HepG2 (cell line): ENCODE measurements at regions not wholly inside any gene's neighbourhood (a gene's known extent, or its start where the extent isn't known, plus 50 kb on each side); places are given as distances from the start of the nearest gene placed in this dataset.

ENCODE experiments used
- ATAC-seq: fragments of 200-7000 bp; cut with Tn5 transposase; 3 replicates; pipeline ENCODE4 v1.9.1; 2020; ENCODE audit warnings: mild to moderate bottlenecking, moderate library complexity
- BruUV-seq: library from RNA; stranded (reverse); fragments of 400-500 nt; replicated peaks from 2 replicates; lab custom pipeline; 2021; lab: Mats Ljungman, UMichigan
- CTCF ChIA-PET: fragments of 300-600 bp; formaldehyde crosslinking; extraction: SDS; loops from one replicate; lab custom pipeline; 2021; ENCODE audit warnings: low total read pairs, inconsistent platforms, low intra/inter-chr PET ratio; lab: Yijun Ruan, JAX
- POLR2A ChIA-PET: fragments of 350-600 bp; sonication (Branson Sonifier 250); formaldehyde crosslinking; loops from one replicate; lab custom pipeline; 2020; ENCODE audit warnings: antibody characterized with exemption, inconsistent platforms; lab: Yijun Ruan, JAX
- DNase-seq: peaks from one replicate; pipeline ENCODE4 v3.0.0-alpha.2; 2015; ENCODE audit warnings: low spot score
- FAIRE-seq: peaks from 3 replicates; lab custom pipeline; 2011; peaks lifted over from hg19 to GRCh38; lab: Jason Lieb, UNC
- H2AFZ ChIP-seq: one replicate; pipeline ENCODE4 v1.6.1; 2011; ENCODE audit warnings: low read length, inconsistent platforms
- H3K27ac ChIP-seq: fragments of 300-600 bp; 3 replicates; pipeline ENCODE4 v1.8.0; 2011; ENCODE audit warnings: mixed run types, mild to moderate bottlenecking, mixed read lengths, low read length, inconsistent platforms; ENCODE audit not compliant: insufficient read depth; ENCODE audit errors: extremely low read length
- H3K27me3 ChIP-seq, 2 experiments: fragments of 200-600 bp in 1 of 2; 2 replicates in 1 of 2; 3 replicates in 1 of 2; pipeline versions ENCODE4 v1.6.0 to v1.8.0; 2011; ENCODE audit warnings: low read length in 2 of 2, mild to moderate bottlenecking in 2 of 2, moderate library complexity in 2 of 2, inconsistent platforms in 1 of 2; ENCODE audit not compliant: insufficient read depth in 2 of 2, control insufficient read depth in 1 of 2
- H3K36me3 ChIP-seq, 2 experiments: fragments of 200-600 bp in 1 of 2; replicated peaks in 1 of 2; 2 replicates in 1 of 2; 3 replicates in 1 of 2; pipeline versions ENCODE4 v1.5.1 to v1.8.0; 2011; ENCODE audit warnings: low read length in 2 of 2, inconsistent platforms in 1 of 2; ENCODE audit not compliant: insufficient read depth in 2 of 2, control insufficient read depth in 1 of 2
- H3K4me1 ChIP-seq: 2 replicates; pipeline ENCODE4 v1.5.1; 2012; ENCODE audit warnings: low read length, inconsistent platforms; ENCODE audit not compliant: insufficient read depth
- H3K4me2 ChIP-seq: 2 replicates; pipeline ENCODE4 v1.6.0; 2011; ENCODE audit warnings: low read depth, low read length, inconsistent platforms
- H3K4me3 ChIP-seq, 3 experiments: fragments of 200-600 bp in 1 of 3; sonication (generic), shearing (Covaris generic) in 1 of 3; replicated peaks in 1 of 3; 2 replicates each; pipeline ENCODE4 v1.5.1; 2011 to 2016; ENCODE audit warnings: low read length in 3 of 3, inconsistent platforms in 2 of 3, low read depth in 2 of 3, mild to moderate bottlenecking in 2 of 3, control low read depth in 1 of 3, mixed read lengths in 1 of 3; ENCODE audit not compliant: insufficient read depth in 1 of 3
- H3K79me2 ChIP-seq: one replicate; pipeline ENCODE4 v1.6.1; 2011; ENCODE audit warnings: low read length, inconsistent platforms; ENCODE audit not compliant: insufficient read depth
- H3K9ac ChIP-seq: 2 replicates; pipeline ENCODE4 v1.6.0; 2011; ENCODE audit warnings: mild to moderate bottlenecking, low read depth, low read length, inconsistent platforms; ENCODE audit not compliant: insufficient read depth
- H3K9me3 ChIP-seq: 2 replicates; pipeline ENCODE4 v1.5.1; 2012; ENCODE audit warnings: mild to moderate bottlenecking, low read length
- H4K20me1 ChIP-seq: 2 replicates; pipeline ENCODE4 v1.6.0; 2011; ENCODE audit warnings: inconsistent platforms, mild to moderate bottlenecking, low read length, moderate library complexity; ENCODE audit not compliant: insufficient read depth
- ARNT2 ChIP-seq: sonication (generic); formaldehyde crosslinking; IDR thresholded peaks from 2 replicates; pipeline ENCODE4 v1.8.0; 2022; ENCODE audit warnings: mild to moderate bottlenecking, low read depth, missing genetic modification reagents, moderate library complexity
- CBX1 ChIP-seq: IDR thresholded peaks from one replicate; pipeline ENCODE4 v1.6.1; 2016; ENCODE audit warnings: antibody characterized with exemption, low read depth
- CHD4 ChIP-seq: fragments of 200-600 bp; sonication (generic); IDR thresholded peaks from 2 replicates; pipeline ENCODE4 v1.7.0; 2017; ENCODE audit warnings: mild to moderate bottlenecking, low read length, borderline replicate concordance
- ELF4 ChIP-seq: sonication (generic); formaldehyde crosslinking; IDR thresholded peaks from 2 replicates; pipeline ENCODE4 v1.5.0; 2020; ENCODE audit warnings: missing genetic modification reagents, mild to moderate bottlenecking, moderate library complexity, borderline replicate concordance
- GLMP ChIP-seq: sonication (generic); formaldehyde crosslinking; IDR thresholded peaks from 2 replicates; pipeline ENCODE4 v1.9.0; 2021; ENCODE audit warnings: missing genetic modification reagents, mild to moderate bottlenecking, borderline replicate concordance
- MAFF ChIP-seq: IDR thresholded peaks from 2 replicates; pipeline ENCODE4 v1.6.1; 2011; ENCODE audit warnings: low read depth, low read length, improper control_type of control experiment
- MTERF4 ChIP-seq: sonication (generic); formaldehyde crosslinking; IDR thresholded peaks from 2 replicates; pipeline ENCODE4 v1.8.0; 2023; ENCODE audit warnings: mild to moderate bottlenecking, missing genetic modification reagents
- NR2F6 ChIP-seq, 2 experiments: IDR thresholded peaks; 2 replicates each; pipeline ENCODE4 v1.6.1; 2016; ENCODE audit warnings: antibody characterized with exemption in 1 of 2, mild to moderate bottlenecking in 1 of 2
- PBX2 ChIP-seq: IDR thresholded peaks from 2 replicates; pipeline ENCODE4 v1.6.1; 2016; ENCODE audit warnings: control low read depth
- SAP130 ChIP-seq: IDR thresholded peaks from 2 replicates; pipeline ENCODE4 v1.6.1; 2016; ENCODE audit warnings: low read depth
- TSC22D2 ChIP-seq: sonication (generic); formaldehyde crosslinking; IDR thresholded peaks from 2 replicates; pipeline ENCODE4 v1.5.1; 2020; ENCODE audit warnings: missing genetic modification reagents, mild to moderate bottlenecking, borderline replicate concordance
- ZFP82 ChIP-seq: sonication (generic); formaldehyde crosslinking; IDR thresholded peaks from 2 replicates; pipeline ENCODE4 v1.5.1; 2020; ENCODE audit warnings: mild to moderate bottlenecking, missing genetic modification reagents, borderline replicate concordance
- ZNF20 ChIP-seq: sonication (generic); formaldehyde crosslinking; IDR thresholded peaks from 2 replicates; pipeline ENCODE4 v1.4.0; 2020; ENCODE audit warnings: mild to moderate bottlenecking, moderate library complexity, missing genetic modification reagents
- ZNF207 ChIP-seq: fragments of 450-650 bp; IDR thresholded peaks from 2 replicates; pipeline ENCODE4 v1.6.1; 2016; ENCODE audit warnings: antibody characterized with exemption, borderline replicate concordance
- ZNF274 ChIP-seq: sonication (generic); formaldehyde crosslinking; IDR thresholded peaks from 2 replicates; pipeline ENCODE4 v1.5.1; 2020; ENCODE audit warnings: mild to moderate bottlenecking, missing genetic modification reagents
- ZNF556 ChIP-seq: sonication (generic); formaldehyde crosslinking; IDR thresholded peaks from 2 replicates; pipeline ENCODE4 v1.4.0; 2020; ENCODE audit warnings: mild to moderate bottlenecking, missing genetic modification reagents, borderline replicate concordance
- ZNF558 ChIP-seq: sonication (generic); formaldehyde crosslinking; IDR thresholded peaks from 2 replicates; pipeline ENCODE4 v1.9.0; 2022; ENCODE audit warnings: mild to moderate bottlenecking, missing genetic modification reagents, borderline replicate concordance
- ZNF678 ChIP-seq: sonication (generic); formaldehyde crosslinking; IDR thresholded peaks from 2 replicates; pipeline ENCODE4 v1.4.0; 2020; ENCODE audit warnings: mild to moderate bottlenecking, missing genetic modification reagents
- ZNF850 ChIP-seq: sonication (generic); formaldehyde crosslinking; conservative IDR thresholded peaks from 2 replicates; pipeline ENCODE4 v1.9.0; 2021; ENCODE audit warnings: mild to moderate bottlenecking, missing genetic modification reagents
- WGBS: methylation state at CpG from one replicate; pipeline ENCODE4 v1.1.6; 2017; ENCODE audit warnings: low lambda C conversion rate; 5-methylcytosine and 5-hydroxymethylcytosine counted together
- in situ Hi-C: cut with HindIII; loops from 2 replicates; pipeline ENCODE4 v1.10.0; 2017; ENCODE audit warnings: low pct_unique_long_range_greater_than_20kb; ENCODE audit not compliant: extremely low pct_ligation_motif_present
- intact Hi-C: fragments of 100-400 bp; cut with micrococcal nuclease; formaldehyde crosslinking; loops from one replicate; pipeline ENCODE4 v1.10.0; 2022; ENCODE audit not compliant: unreplicated experiment

GRCh38 chr4:123619326-123619725 lies 222.7 kb downstream of the SPRY1 start:
- peak overlapping the region; percentile 59; the same call in 1 of the 2 replicates for H3K4me2 ChIP-seq
- peak overlapping the region; percentile 59 for H3K27ac ChIP-seq
- WGBS: 39% methylated on average over 1 of the region's 1 CpG
- CTCF ChIA-PET: no interaction called here
- FAIRE-seq: no peak
- H3K27me3 ChIP-seq: no peaks in the 10 kb centered on the region
- H3K9me3 ChIP-seq: no peaks in the 10 kb centered on the region
- no peak for ATAC-seq
- in situ Hi-C loops: no loop called here
- H3K36me3 ChIP-seq: no peaks in the 10 kb centered on the region
- no TSS peak for BruUV-seq
- intact Hi-C loops: no loop called here
- H4K20me1 ChIP-seq: no peaks in the 10 kb centered on the region
- H3K4me1 ChIP-seq: peaks cover 46% of the 10 kb centered on the region
- no peak for DNase-seq
- peak overlapping the region; percentile 24 for H2AFZ ChIP-seq
- H3K79me2 ChIP-seq: no peaks in the 10 kb centered on the region
- no peak for TF ChIP-seq ZNF274 (CRISPR knock-in tag)
- TF ChIP-seq SAP130: no peak
- TF ChIP-seq PBX2 (CRISPR knock-in tag): no peak
- no peak for TF ChIP-seq ZNF558 (CRISPR knock-in tag)
- no peak for TF ChIP-seq ZNF207
- TF ChIP-seq CBX1: no peak
- no peak for TF ChIP-seq TSC22D2 (CRISPR knock-in tag)
- TF ChIP-seq CHD4: no peak
- no peak for TF ChIP-seq ZFP82
- TF ChIP-seq MTERF4 (CRISPR knock-in tag): no peak
- no peak for TF ChIP-seq ZNF556 (CRISPR knock-in tag)
- no peak for TF ChIP-seq MAFF
- no peak for TF ChIP-seq ARNT2 (CRISPR knock-in tag)
- no peak for TF ChIP-seq ZNF20 (CRISPR knock-in tag)
- no peak for TF ChIP-seq GLMP (CRISPR knock-in tag)
- no peak for TF ChIP-seq ZNF850 (CRISPR knock-in tag)
- no peak for TF ChIP-seq NR2F6 (IDR thresholded peaks at IDR 0.05)
- TF ChIP-seq NR2F6 (CRISPR knock-in tag; IDR thresholded peaks at IDR 0.05): no peak
- TF ChIP-seq ZNF678 (CRISPR knock-in tag): no peak
- no peak for TF ChIP-seq ELF4 (CRISPR knock-in tag)
- POLR2A ChIA-PET: interaction anchor here (0.7 to 1.9 kb wide), 5 partner anchors 19 to 201 kb away, joined by 3 to 8 read pairs (median 3); no protein-coding TSS in a partner anchor
- no peak overlapping the region for H3K4me3 ChIP-seq
- no peak overlapping the region for H3K9ac ChIP-seq
